H1 (cell line): ENCODE measurements at regions not wholly inside any gene's neighbourhood (a gene's known extent, or its start where the extent isn't known, plus 50 kb on each side); places are given as distances from the start of the nearest gene placed in this dataset.

Experiments used
- CTCF ChIA-PET: fragments of 300-600 bp; sonication (Branson Sonifier 250); formaldehyde crosslinking; loops from one replicate; lab custom pipeline; 2021; ENCODE audit not compliant: partially characterized antibody; lab: Charles Lee
- POLR2A ChIA-PET: fragments of 300-600 bp; sonication (Branson Sonifier 250); formaldehyde crosslinking; loops from one replicate; lab custom pipeline; 2021; ENCODE audit warnings: inconsistent platforms; ENCODE audit not compliant: partially characterized antibody; lab: Charles Lee
- DNase-seq, 2 experiments: peaks; one replicate each; pipeline versions ENCODE4 v3.0.0 to v3.0.0-alpha.2; 2010 to 2022; ENCODE audit warnings: low spot score in 2 of 2, low read depth in 1 of 2, mixed read lengths in 1 of 2
- FAIRE-seq: peaks from 2 replicates; lab custom pipeline; 2011; peaks lifted over from hg19 to GRCh38; lab: Jason Lieb, UNC
- H2AFZ ChIP-seq: 2 replicates; pipeline ENCODE4 v1.8.1; 2012; ENCODE audit warnings: low read length, inconsistent platforms
- H2AK5ac ChIP-seq: 2 replicates; pipeline ENCODE4 v1.6.1; 2013; ENCODE audit warnings: low read depth, low read length
- H2BK120ac ChIP-seq: replicated peaks from 2 replicates; pipeline ENCODE3; 2013; ENCODE audit warnings: low read depth, low read length, inconsistent platforms
- H2BK12ac ChIP-seq: 2 replicates; pipeline ENCODE4 v1.6.1; 2013; ENCODE audit warnings: low read depth, low read length
- H2BK15ac ChIP-seq: 2 replicates; pipeline ENCODE4 v1.6.1; 2013; ENCODE audit warnings: low read length
- H2BK20ac ChIP-seq: 2 replicates; pipeline ENCODE4 v1.6.1; 2013; ENCODE audit warnings: low read length
- H2BK5ac ChIP-seq: 2 replicates; pipeline ENCODE4 v1.6.1; 2013; ENCODE audit warnings: low read depth, low read length
- H3K14ac ChIP-seq: 2 replicates; pipeline ENCODE4 v1.6.1; 2013; ENCODE audit warnings: inconsistent platforms; ENCODE audit not compliant: insufficient read length
- H3K18ac ChIP-seq: 2 replicates; pipeline ENCODE4 v1.6.1; 2013; ENCODE audit warnings: low read length; ENCODE audit errors: extremely low read depth
- H3K23ac ChIP-seq: 2 replicates; pipeline ENCODE4 v1.6.1; 2013; ENCODE audit warnings: inconsistent platforms; ENCODE audit not compliant: insufficient read length
- H3K23me2 ChIP-seq: 2 replicates; pipeline ENCODE4 v1.6.1; 2013; ENCODE audit warnings: low read depth, low read length
- H3K27ac ChIP-seq: 2 replicates; pipeline ENCODE4 v1.6.1; 2011; ENCODE audit warnings: low read depth, low read length, inconsistent platforms
- H3K27me3 ChIP-seq, 4 experiments: replicated peaks in 1 of 4; 1 replicate in 1 of 4; 2 replicates in 3 of 4; pipeline versions ENCODE4 v1.6.1 to v1.8.1; 2011 to 2013; ENCODE audit warnings: low read length in 3 of 4, mild to moderate bottlenecking in 3 of 4, inconsistent platforms in 2 of 4, mixed read lengths in 2 of 4, moderate library complexity in 1 of 4; ENCODE audit not compliant: control insufficient read depth in 3 of 4, insufficient read depth in 3 of 4; ENCODE audit errors: extremely low read depth in 1 of 4
- H3K36me3 ChIP-seq, 4 experiments: 2 replicates each; pipeline versions ENCODE4 v1.6.1 to v1.8.1; 2011 to 2013; ENCODE audit warnings: mild to moderate bottlenecking in 4 of 4, low read length in 3 of 4, moderate library complexity in 2 of 4, control low read depth in 1 of 4, inconsistent platforms in 1 of 4; ENCODE audit not compliant: insufficient read depth in 4 of 4, control insufficient read depth in 2 of 4
- H3K4ac ChIP-seq: replicated peaks from 2 replicates; pipeline ENCODE3; 2013; ENCODE audit warnings: low read length, low read depth, mixed read lengths, inconsistent platforms; ENCODE audit not compliant: insufficient read length
- H3K4me1 ChIP-seq, 4 experiments: replicated peaks in 1 of 4; 1 replicate in 1 of 4; 2 replicates in 3 of 4; pipeline versions ENCODE4 v1.6.1 to v1.8.1; 2011 to 2013; ENCODE audit warnings: low read length in 3 of 4, inconsistent platforms in 2 of 4, mixed read lengths in 1 of 4; ENCODE audit not compliant: insufficient read depth in 4 of 4, control insufficient read depth in 3 of 4
- H3K4me2 ChIP-seq, 2 experiments: 2 replicates each; pipeline versions ENCODE4 v1.6.1 to v1.8.1; 2011 to 2013; ENCODE audit warnings: low read depth in 2 of 2, low read length in 2 of 2, control low read depth in 1 of 2, inconsistent platforms in 1 of 2, mild to moderate bottlenecking in 1 of 2; ENCODE audit not compliant: insufficient read depth in 1 of 2
- H3K4me3 ChIP-seq, 4 experiments: fragments of 200-600, 300-600 bp in 1 of 4; sonication (generic), shearing (Covaris generic), sonication (Bioruptor Twin) in 1 of 4; 2 replicates each; pipeline versions ENCODE4 v1.5.1 to v1.8.1; 2011 to 2016; ENCODE audit warnings: low read length in 4 of 4, low read depth in 3 of 4, control low read depth in 2 of 4, inconsistent platforms in 2 of 4, mild to moderate bottlenecking in 2 of 4, mixed read lengths in 1 of 4, moderate library complexity in 1 of 4; ENCODE audit not compliant: insufficient read depth in 2 of 4; ENCODE audit errors: extremely low read depth in 1 of 4
- H3K56ac ChIP-seq: replicated peaks from 2 replicates; pipeline ENCODE3; 2013; ENCODE audit warnings: low read depth, mild to moderate bottlenecking, mixed read lengths, low read length, inconsistent platforms; ENCODE audit not compliant: insufficient read length
- H3K79me1 ChIP-seq: 2 replicates; pipeline ENCODE4 v1.6.1; 2013; ENCODE audit warnings: low read depth, low read length, control low read depth
- H3K79me2 ChIP-seq, 2 experiments: 2 replicates each; pipeline versions ENCODE4 v1.6.1 to v1.8.1; 2012 to 2013; ENCODE audit warnings: low read length in 2 of 2, mild to moderate bottlenecking in 2 of 2, inconsistent platforms in 1 of 2; ENCODE audit not compliant: insufficient read depth in 2 of 2, control insufficient read depth in 1 of 2
- H3K9ac ChIP-seq, 4 experiments: replicated peaks in 1 of 4; 1 replicate in 1 of 4; 2 replicates in 3 of 4; pipeline versions ENCODE4 v1.6.1 to v1.8.1; 2011 to 2013; ENCODE audit warnings: low read depth in 3 of 4, low read length in 3 of 4, control low read depth in 2 of 4, mild to moderate bottlenecking in 2 of 4, moderate library complexity in 2 of 4, inconsistent platforms in 1 of 4; ENCODE audit errors: extremely low read depth in 1 of 4
- H3K9me3 ChIP-seq, 2 experiments: 2 replicates each; pipeline versions ENCODE4 v1.6.1 to v1.8.1; 2012 to 2013; ENCODE audit warnings: mild to moderate bottlenecking in 2 of 2, moderate library complexity in 2 of 2, control low read depth in 1 of 2, inconsistent platforms in 1 of 2, low read depth in 1 of 2, low read length in 1 of 2, mixed read lengths in 1 of 2; ENCODE audit not compliant: insufficient read depth in 2 of 2
- H4K20me1 ChIP-seq, 2 experiments: replicated peaks in 1 of 2; 2 replicates each; pipeline versions ENCODE3 to v1.8.1; 2011 to 2013; ENCODE audit warnings: inconsistent platforms in 2 of 2, low read length in 2 of 2, mild to moderate bottlenecking in 1 of 2; ENCODE audit not compliant: insufficient read depth in 2 of 2, control insufficient read depth in 1 of 2
- H4K5ac ChIP-seq: 2 replicates; pipeline ENCODE4 v1.6.1; 2013; ENCODE audit warnings: low read length, low read depth, mixed read lengths, inconsistent platforms; ENCODE audit not compliant: insufficient read length
- H4K8ac ChIP-seq: 2 replicates; pipeline ENCODE4 v1.8.0; 2013; ENCODE audit warnings: mild to moderate bottlenecking, moderate library complexity, low read length, inconsistent platforms; ENCODE audit not compliant: insufficient read depth; ENCODE audit errors: extremely low read depth
- H4K91ac ChIP-seq: replicated peaks from 2 replicates; pipeline ENCODE3; 2013; ENCODE audit warnings: low read length, mixed read lengths, inconsistent platforms; ENCODE audit not compliant: insufficient read length
- ATF2 ChIP-seq: IDR thresholded peaks from 2 replicates; pipeline ENCODE4 v1.6.1; 2012; ENCODE audit warnings: low read length, inconsistent platforms
- JUN ChIP-seq: IDR thresholded peaks from 2 replicates; pipeline ENCODE4 v1.6.1; 2011; ENCODE audit warnings: low read depth, mild to moderate bottlenecking, improper control_type of control experiment, low read length
- KDM4A ChIP-seq: IDR thresholded peaks from one replicate; pipeline ENCODE4 v1.7.1; 2012; ENCODE audit warnings: low read depth, mild to moderate bottlenecking, moderate library complexity, low read length, inconsistent platforms; ENCODE audit not compliant: severe bottlenecking
- SAP30 ChIP-seq: fragments of 300-600 bp; sonication (generic); IDR thresholded peaks from 2 replicates; pipeline ENCODE4 v1.7.1; 2012; ENCODE audit warnings: low read length, moderate library complexity, mild to moderate bottlenecking, inconsistent platforms; ENCODE audit not compliant: insufficient read depth, insufficient replicate concordance
- SIX5 ChIP-seq: IDR thresholded peaks from 2 replicates; pipeline ENCODE4 v1.6.1; 2011; ENCODE audit warnings: mild to moderate bottlenecking, low read depth, low read length
- SRF ChIP-seq: IDR thresholded peaks from 2 replicates; pipeline ENCODE4 v1.6.1; 2011; ENCODE audit warnings: mild to moderate bottlenecking, low read depth, low read length, moderate library complexity
- WGBS, 2 experiments: shearing (Covaris generic) in 1 of 2; methylation state at CpG; one replicate each; pipeline versions ENCODE4 v1.1.6 to v1.1.7; 2013 to 2015; ENCODE audit warnings: low lambda C conversion rate in 2 of 2, mixed read lengths in 2 of 2, inconsistent platforms in 1 of 2, low coverage in 1 of 2, missing lambda C conversion rate in 1 of 2; ENCODE audit not compliant: insufficient replicate concordance in 2 of 2, insufficient coverage in 1 of 2, insufficient read length in 1 of 2; ENCODE audit errors: extremely low coverage in 1 of 2, missing lambda C conversion rate in 1 of 2; 5-methylcytosine and 5-hydroxymethylcytosine counted together

- Histone ChIP-seq H3K23ac (no peak overlapping the region), H2BK5ac (no peak overlapping the region), H2BK120ac (no peak overlapping the region), H3K79me2 (no peaks in the 10 kb centered on the region), H3K4me1 (no peaks in the 10 kb centered on the region), H3K27ac (no peak overlapping the region), H3K56ac (no peak overlapping the region), H3K14ac (no peak overlapping the region), H3K79me1 (no peaks in the 10 kb centered on the region), H3K36me3 (no peaks in the 10 kb centered on the region), H4K20me1 (no peaks in the 10 kb centered on the region), H3K27me3 (no peaks in the 10 kb centered on the region), H3K4me3 (no peak overlapping the region), H3K9ac (no peak overlapping the region; a peak in 1 of 7 replicates), H4K5ac (no peak overlapping the region), H4K8ac (no peak overlapping the region), H4K91ac (no peak overlapping the region), H2AK5ac (no peak overlapping the region), H3K18ac (no peak overlapping the region), H3K4ac (no peak overlapping the region), H2BK12ac (no peak overlapping the region), H3K4me2 (no peak overlapping the region), H3K9me3 (no peaks in the 10 kb centered on the region), H2BK20ac (no peak overlapping the region), H2AFZ (no peak overlapping the region), H3K23me2 (no peaks in the 10 kb centered on the region), H2BK15ac (no peak overlapping the region)
- FAIRE-seq (no peak), DNase-seq (no peak)
- POLR2A ChIA-PET: no interaction called here
- WGBS, 2 experiments: 97% methylated on average over 3 of the region's 3 CpGs; no CpG with 5 or more reads in 1 of the 2 experiments
- CTCF ChIA-PET: interaction anchor here (2.3 kb wide), 1 partner anchor 12 kb away, joined by 8 read pairs; no protein-coding TSS in a partner anchor
- TF ChIP-seq SAP30 (no peak), ATF2 (no peak), SIX5 (no peak), SRF (no peak), JUN (no peak), KDM4A (no peak)
Measured at GRCh38 chr7:16089801-16090200, 331.5 kb downstream of the CRPPA start.
